DMS114 treated with DMSO at 0.1 percent for 48 hours (cell line): ENCODE measurements at regions not wholly inside any gene's neighbourhood (a gene's known extent, or its start where the extent isn't known, plus 50 kb on each side); places are given as distances from the start of the nearest gene placed in this dataset.

ENCODE experiments used
- DNase-seq: peaks from one replicate; lab custom pipeline; 2025; ENCODE audit not compliant: unreplicated experiment; lab: John Stamatoyannopoulos, UW

DNA sequence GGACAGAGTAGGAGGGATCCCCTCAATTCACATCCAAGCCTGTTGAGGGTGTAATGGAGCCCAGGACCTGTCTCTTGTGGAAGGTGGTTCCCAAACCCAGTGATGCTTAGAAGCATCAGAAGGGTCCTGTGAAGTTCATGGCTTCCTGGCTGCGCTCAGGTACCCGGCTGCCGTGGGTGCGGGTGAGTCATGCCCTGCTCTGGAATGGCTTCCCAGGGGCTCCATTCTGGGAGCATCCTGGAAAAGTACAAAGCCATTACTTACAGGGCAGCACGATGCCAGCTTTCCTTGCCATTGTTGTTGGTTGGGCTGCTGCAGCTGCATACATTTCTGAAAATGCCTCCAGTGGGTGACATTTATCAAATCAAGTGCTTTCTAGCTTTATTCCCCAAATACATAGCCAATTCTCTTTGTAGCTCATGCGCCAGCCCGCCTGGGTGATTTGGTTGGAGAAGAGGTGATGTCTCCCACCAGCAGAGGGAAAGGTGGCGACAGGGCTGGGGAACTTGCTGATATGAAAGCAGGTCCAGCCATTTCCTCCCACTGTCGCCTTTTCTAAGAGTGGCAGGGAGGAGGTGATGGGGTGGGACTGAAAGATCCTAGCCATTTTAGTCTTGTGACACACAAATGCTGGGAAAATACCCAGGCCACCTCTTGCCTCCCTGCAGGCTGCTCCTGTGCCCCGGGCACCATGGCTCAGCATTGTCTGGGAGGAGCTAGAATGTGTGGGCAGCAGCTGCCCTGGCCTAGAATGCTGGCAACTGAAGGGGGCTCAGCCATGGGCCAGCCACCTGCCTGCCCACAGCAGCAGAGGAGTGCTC is 65.9 kb upstream of the HPCAL1 start:
- DNase-seq = no peak

DNA sequence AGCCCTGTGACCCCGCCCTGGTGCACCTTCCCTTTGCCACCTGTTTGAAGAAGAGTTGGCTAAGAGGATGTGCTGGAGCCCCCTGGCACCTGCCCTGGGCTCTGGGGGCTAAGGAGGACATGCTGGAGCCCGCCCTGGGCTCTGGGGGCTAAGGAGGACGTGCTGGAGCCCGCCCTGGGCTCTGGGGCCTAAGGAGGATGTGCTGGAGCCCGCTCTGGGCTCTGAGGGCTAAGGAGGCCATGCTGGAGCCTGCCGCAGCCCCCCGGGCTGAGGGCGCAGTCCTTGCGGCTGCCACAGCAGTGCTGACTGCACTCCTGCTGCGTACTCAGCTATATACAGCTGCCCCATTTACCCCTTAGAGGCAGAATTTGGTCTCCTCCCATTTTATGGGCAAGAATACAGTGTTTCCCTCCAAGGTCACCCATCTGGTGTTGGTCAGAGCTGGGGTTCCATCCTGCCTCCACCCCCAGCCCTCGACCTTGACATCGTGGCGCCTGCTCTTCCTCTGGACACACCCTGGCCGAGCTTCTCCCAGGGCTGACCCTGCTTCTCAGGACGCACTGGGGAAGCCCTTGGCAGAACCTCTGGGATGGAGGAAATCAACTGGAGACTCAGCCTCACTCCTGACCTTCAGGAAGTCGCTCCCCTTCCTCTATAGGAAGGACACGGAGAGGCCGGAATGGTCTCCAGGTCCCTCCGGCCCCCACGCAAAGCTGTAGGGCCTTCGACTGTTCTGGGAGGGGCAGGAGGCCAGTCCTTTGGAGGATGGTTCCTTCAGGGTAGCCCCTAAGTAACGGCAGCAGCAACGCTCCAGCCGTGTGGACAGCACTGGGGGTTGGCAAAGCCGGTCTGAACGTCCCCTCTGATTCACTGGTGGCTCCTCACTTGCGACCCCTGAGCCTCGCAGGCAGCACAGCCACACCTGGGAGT is 65.0 kb upstream of the HPCAL1 start:
- no peak for DNase-seq

DNA sequence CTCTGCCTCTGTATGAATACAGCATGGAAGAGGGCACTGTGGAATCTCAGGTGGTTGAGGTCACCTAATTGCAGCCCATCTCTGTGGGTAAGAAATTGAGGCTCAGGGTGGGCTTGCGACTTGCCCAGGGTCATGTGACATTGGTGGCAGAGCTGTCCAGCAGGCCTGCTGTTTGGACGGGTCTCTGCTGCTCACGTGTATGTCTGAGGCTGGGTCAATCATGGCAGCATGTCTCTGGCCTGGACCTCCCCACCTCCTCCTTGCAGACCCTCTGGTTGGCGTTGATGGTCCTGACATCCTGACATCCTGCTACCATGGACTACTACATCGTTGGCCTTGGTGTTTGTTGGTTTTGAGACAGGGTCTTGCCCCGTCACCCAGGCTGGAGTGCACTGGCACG is 64.3 kb upstream of the HPCAL1 start:
- DNase-seq = no peak

DNA sequence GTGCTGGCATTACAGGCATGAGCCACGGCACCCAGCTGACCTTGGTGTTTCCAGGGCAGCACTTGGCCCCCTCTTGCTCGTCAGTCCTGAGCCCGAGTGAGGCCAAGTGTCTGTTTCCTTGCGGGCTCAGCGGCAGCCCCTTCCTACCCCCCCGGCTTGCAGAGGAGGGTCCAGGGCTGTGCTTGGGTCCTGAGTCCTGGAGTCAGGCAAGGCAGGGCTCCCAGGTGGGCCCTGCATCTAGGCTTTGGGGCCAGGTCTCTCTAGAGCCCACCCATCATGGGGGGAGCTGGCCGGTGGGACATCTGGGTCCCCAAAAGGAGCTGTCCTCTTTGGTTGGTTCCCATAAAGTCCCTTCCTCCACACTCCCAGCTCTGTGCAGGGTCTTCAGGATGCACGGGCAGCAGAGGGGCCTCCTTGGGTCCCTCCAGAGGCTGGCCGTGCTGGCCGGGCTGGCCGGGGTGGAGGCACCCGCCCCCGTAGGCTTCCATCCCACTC is 63.7 kb upstream of the HPCAL1 start:
- DNase-seq = no peak

DNA sequence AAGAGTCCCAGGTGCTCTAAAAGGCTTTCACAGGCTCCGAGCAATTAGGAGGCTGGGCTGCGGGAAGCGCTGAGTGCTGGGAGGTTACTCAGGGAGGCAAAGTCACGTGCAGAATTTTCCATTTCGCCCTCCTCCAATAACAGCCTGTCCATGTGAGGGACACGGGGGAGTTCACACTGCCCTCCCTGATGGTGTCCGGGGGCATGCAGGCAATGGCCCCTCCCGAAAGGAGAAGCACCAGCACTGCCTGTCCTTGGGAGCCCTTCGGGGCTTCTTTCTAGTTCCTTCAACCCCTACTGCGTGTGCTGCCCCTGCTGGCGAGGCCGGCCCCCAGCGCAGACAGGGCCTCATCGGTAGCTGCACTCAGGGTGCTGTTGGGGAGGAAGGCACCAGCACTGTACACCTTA is 63.1 kb upstream of the HPCAL1 start:
- no peak for DNase-seq

DNA sequence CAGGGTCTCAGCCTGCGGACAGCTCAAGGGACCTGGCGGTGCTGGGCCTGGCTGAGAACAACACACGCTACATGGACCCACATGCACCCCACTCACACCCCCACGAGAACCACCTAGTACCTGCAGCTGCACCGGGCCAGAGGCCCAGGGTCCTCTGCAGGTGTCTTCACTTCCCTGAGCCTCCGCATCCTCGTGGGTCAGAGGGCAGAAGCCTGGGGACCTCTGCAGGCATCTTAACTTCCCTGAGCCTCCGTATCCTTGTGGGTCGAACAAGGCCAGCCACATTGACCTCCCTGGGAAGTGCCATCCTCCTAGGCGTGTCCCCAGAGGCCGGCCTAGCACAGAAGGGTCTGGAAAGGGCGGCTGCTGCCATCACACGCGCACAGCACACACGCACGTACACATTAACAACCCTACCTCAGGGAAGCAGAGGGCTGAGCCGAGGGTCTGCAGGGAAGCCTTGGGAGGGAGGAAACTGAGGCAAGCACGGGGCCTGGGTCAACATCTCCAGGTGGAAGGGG is 62.5 kb upstream of the HPCAL1 start:
- no peak for DNase-seq

DNA sequence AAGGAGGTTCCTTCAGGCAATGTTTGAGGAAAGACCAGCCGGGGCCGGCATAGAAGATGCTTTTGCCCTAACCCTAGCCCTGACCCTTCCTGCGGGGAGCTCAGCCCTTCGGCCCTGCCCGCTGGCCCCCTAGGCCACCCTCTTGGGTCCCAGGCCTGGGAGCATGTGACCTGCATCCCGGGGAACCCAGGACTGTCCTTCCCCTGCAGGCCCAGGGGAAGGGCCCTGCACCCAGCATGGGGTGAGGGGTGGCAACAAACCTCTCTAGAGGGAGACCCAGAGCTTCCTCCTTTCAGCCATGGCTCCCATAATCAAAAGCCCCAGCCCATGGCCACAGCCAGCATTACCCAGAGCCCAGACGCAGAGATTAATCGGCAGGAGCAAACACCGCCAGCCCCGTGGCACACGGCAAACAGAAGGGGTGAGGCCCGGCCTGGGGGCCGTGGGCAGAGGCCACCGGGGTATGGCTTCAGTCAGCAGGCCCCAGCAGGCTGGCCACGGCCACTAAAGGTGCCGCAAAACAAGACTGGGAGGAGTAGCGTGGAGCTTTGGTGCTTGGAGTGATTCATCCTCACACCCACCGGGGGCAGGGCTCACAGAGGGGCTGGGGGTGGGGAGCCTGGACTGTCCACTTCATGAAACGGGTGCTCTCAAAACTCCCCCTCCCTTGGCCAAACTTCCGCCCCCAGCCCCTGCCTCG is 61.6 kb upstream of the HPCAL1 start:
- no peak for DNase-seq

DNA sequence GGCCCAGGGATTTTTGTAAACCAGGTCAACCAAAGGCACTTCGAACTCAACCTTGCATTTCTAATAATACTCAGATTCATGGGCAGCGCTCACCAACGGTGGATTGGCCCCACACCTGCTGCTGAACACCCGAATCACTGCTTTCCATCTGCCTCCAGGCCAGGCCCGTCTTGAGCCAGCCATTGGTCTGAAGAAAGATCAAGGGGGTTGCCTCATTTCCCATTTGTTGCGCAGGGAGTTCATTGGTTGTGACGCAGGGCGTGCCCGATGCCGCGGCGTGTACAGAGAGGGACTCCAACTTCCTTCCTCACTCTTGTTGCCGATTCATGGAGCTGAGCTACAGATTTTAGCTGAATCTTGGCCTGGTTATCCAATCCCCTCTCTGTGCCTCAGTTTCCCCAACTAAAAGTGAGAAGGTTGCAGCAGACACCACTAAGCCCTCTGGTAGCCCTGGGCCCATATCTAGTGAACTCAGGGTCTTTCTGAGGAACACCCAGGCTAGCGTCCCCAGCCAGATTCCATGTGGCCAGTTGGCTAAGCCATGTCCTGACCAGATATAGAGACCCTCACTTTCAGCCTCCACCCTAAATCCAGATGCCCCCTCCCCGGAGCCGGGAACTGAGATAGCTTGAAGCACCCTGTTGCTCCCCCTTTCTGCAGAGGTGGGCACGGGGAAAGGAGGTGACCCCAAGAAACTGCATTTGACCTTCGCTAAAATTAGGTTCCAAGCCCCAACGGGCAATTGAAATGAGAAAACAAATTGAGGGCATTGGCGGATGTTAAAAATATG is 60.9 kb upstream of the HPCAL1 start:
- no peak for DNase-seq

DNA sequence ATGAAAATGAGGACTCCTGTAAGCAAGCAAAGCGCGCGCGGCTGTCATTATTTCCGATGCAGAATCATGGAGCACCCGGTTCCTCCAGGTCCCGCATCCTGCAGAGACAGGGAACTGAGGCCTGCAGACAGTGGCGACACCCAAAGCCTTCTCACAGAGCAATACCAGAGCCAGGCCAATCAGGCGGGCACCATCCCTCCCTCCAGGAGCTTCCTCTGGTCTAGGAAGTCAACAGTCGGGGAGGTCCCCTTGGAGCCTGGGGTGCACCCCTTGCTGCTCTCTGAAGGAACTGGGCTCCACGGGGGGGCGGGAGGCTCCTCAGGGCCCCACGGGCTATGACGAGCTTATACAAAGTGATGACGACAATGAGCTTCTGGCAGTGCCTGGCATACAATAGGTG is 60.3 kb upstream of the HPCAL1 start:
- DNase-seq = no peak

DNA sequence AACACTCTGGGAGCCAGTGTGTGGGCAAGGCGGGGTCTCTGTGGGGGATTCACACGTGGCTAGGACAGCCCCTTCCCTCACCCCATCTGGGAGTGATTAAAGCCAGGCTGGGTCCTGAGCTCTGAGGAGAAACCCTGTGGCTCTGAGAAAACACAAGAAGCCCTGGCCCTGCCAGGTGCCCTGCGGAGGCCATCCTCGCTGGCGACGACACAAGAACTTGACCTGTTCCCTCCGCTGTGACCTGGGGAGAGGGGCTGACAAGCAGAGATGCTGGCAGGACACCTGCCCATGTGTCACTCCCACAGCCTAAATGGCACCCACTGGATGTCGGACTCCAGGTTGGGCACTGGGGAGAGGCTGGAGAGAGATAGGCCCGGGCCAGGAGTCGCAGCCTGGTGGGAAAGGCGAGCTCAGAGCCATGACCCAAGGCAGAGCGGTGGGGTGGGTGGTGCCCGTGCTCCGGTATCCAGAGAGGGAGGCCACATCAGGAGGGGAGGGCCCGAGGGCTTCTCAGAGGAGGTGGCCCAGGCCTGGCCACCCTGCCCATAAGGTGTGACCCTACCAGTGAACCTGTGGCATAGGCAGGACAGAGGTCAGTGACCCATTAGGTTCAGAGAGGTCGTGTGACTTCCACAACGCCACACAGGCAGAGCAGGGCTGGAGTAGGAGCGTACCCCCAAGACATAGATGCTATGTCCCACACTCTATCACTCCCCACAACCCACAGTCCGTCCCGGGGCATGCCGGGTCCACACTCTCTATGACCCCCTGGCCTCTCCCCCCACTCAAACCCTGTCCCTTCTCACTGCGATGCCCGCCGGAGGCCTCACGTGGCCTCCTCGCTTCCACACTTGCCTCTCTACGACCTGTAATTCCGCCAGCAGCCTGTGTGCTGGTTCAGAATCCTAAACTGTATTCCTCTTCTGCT is 59.4 kb upstream of the HPCAL1 start:
- DNase-seq = no peak

DNA sequence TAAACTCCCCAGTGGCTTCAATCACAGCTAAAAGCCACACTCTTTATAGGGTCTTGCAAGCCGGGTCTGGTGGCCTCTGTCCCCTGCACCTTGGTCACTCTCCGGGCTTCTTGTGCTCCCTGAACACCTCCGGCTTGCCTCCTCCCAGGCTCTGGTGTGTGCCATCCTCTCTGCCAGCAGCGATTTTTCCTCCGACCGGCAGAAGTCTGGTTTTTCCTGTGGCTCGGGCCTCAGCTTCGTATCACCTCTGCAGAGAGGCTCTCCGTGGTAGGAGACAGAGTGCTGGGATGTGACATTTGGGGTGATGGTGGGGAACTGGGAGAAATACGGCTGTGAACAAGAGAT is 58.8 kb upstream of the HPCAL1 start:
- no peak for DNase-seq

DNA sequence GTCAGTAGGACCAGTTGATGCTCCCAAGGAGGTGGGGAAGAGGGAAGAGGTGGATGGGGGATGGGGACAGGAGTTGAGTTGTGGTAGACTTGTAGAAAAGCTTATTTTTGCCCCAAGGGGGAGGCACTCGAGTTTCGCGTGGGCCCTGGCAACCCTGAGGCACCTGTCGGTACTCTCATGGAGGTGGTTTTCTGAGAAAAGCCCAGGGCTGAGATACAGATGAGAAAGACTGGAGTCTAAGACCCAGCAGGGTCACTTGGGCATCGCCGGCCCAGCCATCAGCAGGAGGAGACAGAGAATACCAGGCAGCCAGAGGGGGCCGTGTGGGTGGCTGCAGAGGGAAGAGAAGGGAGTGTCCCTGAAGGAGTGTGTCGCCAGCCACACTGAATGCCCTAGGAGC is 57.7 kb upstream of the HPCAL1 start:
- no peak for DNase-seq

DNA sequence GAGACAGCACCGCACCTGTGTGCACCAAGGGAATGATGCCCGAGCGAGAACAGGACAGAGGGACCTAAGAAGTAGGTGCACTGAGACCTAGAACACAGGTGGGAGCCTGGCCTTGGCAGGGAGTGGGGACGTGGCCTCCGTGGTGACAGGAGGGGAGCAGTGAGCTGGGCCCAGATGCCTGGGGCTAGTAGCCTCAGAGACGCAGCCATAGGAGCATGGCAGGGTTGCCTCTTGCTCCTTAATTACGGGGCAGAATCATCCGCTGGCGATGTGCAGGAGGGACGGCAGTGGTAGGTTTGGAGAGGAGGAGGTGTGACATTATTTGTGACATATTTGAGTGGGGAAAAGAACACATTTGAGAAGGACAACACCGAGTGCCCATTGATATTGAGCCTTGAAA is 57.0 kb upstream of the HPCAL1 start:
- no peak for DNase-seq

DNA sequence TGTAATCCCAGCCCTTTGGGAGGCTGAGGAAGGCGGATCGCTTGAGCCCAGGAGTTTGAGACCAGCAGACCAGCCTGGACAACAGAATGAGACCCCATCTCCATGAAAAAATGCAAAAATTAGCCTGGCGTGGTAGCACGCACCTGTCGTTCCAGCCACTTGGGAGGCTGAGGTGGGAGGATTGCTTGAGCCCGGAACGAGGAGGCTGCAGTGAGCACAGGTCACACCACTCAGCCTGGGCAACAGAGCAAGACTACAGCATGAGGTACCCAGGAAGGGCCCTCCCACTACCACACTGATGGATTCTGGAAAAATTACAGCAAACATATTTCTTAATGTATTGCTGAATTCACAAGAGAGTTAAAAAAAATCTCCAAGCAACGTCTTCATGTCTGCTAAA is 56.3 kb upstream of the HPCAL1 start:
- DNase-seq = no peak

DNA sequence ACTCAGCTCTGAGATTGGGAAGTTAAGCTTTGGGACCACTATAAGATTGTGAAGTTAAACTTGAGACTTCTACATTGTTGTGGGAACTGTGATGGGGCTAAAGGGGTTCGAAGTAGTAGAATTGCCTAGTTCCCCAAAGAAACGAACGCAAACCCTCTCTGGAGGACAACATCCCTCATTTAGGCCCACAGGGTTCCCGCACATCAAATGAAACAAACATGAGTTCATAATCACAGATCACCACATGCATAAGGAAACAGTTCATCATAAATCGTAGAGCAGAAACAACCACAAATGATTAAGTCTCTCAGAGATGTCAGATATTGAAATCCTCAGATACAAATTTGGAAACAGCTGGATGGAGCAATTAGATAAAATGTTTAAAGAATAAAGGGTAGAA is 55.9 kb upstream of the HPCAL1 start:
- DNase-seq = no peak

DNA sequence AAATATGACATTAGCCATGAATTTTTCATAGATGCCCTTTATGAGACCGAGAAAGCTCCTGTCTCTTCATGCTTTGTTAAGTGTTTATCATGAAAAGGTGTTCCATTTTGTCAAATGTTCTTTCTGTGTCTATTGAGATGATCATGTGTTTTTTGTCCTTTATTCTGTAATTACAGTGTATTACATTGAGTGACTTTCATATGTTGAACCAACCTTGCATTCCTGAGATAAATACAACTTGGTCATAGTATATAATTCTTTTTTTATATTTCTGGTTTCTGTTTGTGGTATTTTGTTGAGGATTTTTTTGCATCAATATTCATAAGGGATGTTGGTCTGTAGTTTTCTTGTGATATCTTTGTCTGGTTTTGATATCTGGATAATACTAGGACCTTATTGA is 52.9 kb upstream of the HPCAL1 start:
- no peak for DNase-seq

DNA sequence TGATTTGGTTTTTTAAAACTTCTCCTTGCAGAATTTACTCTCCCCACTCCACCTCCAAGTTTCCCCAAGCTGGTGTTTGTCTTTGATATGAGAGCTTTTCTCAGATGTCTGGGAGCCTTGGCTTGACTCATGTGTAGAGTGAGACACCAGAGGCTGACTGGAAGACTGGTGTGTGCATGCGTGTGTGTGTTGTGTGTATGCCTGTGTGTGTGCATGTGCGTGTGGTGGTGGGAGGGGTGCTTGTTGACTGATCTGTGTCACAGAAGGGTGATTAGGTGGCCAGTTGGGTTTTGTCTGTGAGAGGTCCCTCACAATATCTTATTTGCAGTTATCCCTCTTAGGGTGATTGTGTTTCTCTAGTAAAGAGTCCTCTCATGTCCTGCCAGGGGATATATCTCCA is 50.5 kb upstream of the HPCAL1 start:
- DNase-seq = no peak

DNA sequence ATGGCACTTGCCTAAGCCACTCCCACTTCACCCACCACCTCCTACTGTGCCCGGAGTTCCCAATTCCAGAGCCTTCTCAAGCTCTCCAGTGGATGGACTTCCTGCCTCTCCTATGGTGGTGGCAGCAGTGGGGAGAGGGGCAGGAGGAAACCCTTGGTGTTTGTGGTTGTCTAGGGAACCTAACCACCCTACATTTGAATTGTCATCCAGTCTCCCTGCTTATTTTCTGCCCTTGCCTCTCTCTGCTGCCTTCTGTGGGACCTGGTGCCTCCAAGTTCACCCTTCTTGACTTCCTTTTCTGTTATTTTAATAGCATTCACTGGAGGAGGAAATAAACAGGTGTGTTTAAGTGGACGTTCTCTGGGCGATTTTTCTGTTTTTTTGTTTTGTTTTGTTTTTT is 50.0 kb upstream of the HPCAL1 start:
- DNase-seq = no peak
